GM21367 (cell line): ENCODE measurements at regions not wholly inside any gene's neighbourhood (a gene's known extent, or its start where the extent isn't known, plus 50 kb on each side); places are given as distances from the start of the nearest gene placed in this dataset.

Experiments
- ATAC-seq: cut with Tn5 transposase; IDR thresholded peaks from one replicate; pipeline ENCODE4 v1.9.1; 2021; ENCODE audit not compliant: unreplicated experiment

GRCh38 chr1:82848043-82848442 lies 1047.3 kb downstream of the ADGRL2 start:
- no peak for ATAC-seq

- no peak for ATAC-seq
These were observed 1045.1 kb downstream of the ADGRL2 start for GRCh38 chr1:82845866-82846265.

- no peak for ATAC-seq
These were observed 1044.4 kb downstream of the ADGRL2 start for GRCh38 chr1:82844911-82845827.

- ATAC-seq = no peak
These were observed 1043.7 kb downstream of the ADGRL2 start for GRCh38 chr1:82844447-82844846.

GRCh38 chr1:82843876-82844275 lies 1043.1 kb downstream of the ADGRL2 start:
- no peak for ATAC-seq

- ATAC-seq = no peak
These were observed 1039.5 kb downstream of the ADGRL2 start for GRCh38 chr1:82840192-82840591.

- ATAC-seq = no peak
These were observed 1037.2 kb downstream of the ADGRL2 start for GRCh38 chr1:82837766-82838465.

GRCh38 chr1:82836973-82837680 lies 1036.4 kb downstream of the ADGRL2 start:
- ATAC-seq = no peak

GRCh38 chr1:82836213-82836972 lies 1035.7 kb downstream of the ADGRL2 start:
- ATAC-seq = no peak

GRCh38 chr1:82830690-82831380 lies 1030.1 kb downstream of the ADGRL2 start:
- no peak for ATAC-seq

- ATAC-seq = no peak
These were observed 1028.8 kb downstream of the ADGRL2 start for GRCh38 chr1:82829527-82829926.

GRCh38 chr1:82823876-82824275 lies 1023.1 kb downstream of the ADGRL2 start:
- no peak for ATAC-seq

GRCh38 chr1:82820816-82821215 lies 1020.1 kb downstream of the ADGRL2 start:
- ATAC-seq = no peak

- no peak for ATAC-seq
These were observed 1018.5 kb downstream of the ADGRL2 start for GRCh38 chr1:82819234-82819633.

GRCh38 chr1:82818586-82818985 lies 1017.9 kb downstream of the ADGRL2 start:
- ATAC-seq = no peak

- no peak for ATAC-seq
These were observed 1012.7 kb downstream of the ADGRL2 start for GRCh38 chr1:82813386-82813785.

GRCh38 chr1:82810601-82811000 lies 1009.9 kb downstream of the ADGRL2 start:
- ATAC-seq = no peak

- no peak for ATAC-seq
These were observed 1006.8 kb downstream of the ADGRL2 start for GRCh38 chr1:82807563-82807962.

GRCh38 chr1:82806133-82806532 lies 1005.4 kb downstream of the ADGRL2 start:
- no peak for ATAC-seq

GRCh38 chr1:82801176-82801575 lies 1000.4 kb downstream of the ADGRL2 start:
- no peak for ATAC-seq
